BLaER1 (cell line): ENCODE measurements at regions not wholly inside any gene's neighbourhood (a gene's known extent, or its start where the extent isn't known, plus 50 kb on each side); places are given as distances from the start of the nearest gene placed in this dataset.

Experiments
- H3K27ac ChIP-seq: shearing (Covaris generic); formaldehyde crosslinking; 2 replicates; pipeline ENCODE4 v1.8.1; 2022
- H3K27me3 ChIP-seq: shearing (Covaris generic); formaldehyde crosslinking; 2 replicates; pipeline ENCODE4 v1.8.1; 2022
- H3K36me3 ChIP-seq: shearing (Covaris generic); formaldehyde crosslinking; 2 replicates; pipeline ENCODE4 v1.8.1; 2022
- H3K4me1 ChIP-seq: shearing (Covaris generic); formaldehyde crosslinking; 2 replicates; pipeline ENCODE4 v1.8.1; 2022
- H3K4me2 ChIP-seq: shearing (Covaris generic); formaldehyde crosslinking; 2 replicates; pipeline ENCODE4 v1.8.1; 2022
- H3K4me3 ChIP-seq: shearing (Covaris generic); formaldehyde crosslinking; 2 replicates; pipeline ENCODE4 v1.8.1; 2022
- H3K9ac ChIP-seq: shearing (Covaris generic); formaldehyde crosslinking; 2 replicates; pipeline ENCODE4 v1.8.1; 2022
- H3K9me3 ChIP-seq: shearing (Covaris generic); formaldehyde crosslinking; 2 replicates; pipeline ENCODE4 v1.8.1; 2022
- H4K20me1 ChIP-seq: shearing (Covaris generic); formaldehyde crosslinking; 2 replicates; pipeline ENCODE4 v1.8.1; 2022
- Cebpa-rat ChIP-seq: shearing (Covaris generic); IDR thresholded peaks from 2 replicates; pipeline ENCODE4 v1.8.1; 2022

- no peaks in the 10 kb centered on the region for H3K4me1 ChIP-seq
- H3K9ac ChIP-seq, result no peak overlapping the region
- H3K27me3 ChIP-seq, result no peaks in the 10 kb centered on the region
- no peaks in the 10 kb centered on the region for H4K20me1 ChIP-seq
- no peak for TF ChIP-seq Cebpa-rat
- no peak overlapping the region for H3K4me3 ChIP-seq
- no peak overlapping the region for H3K27ac ChIP-seq
- H3K4me2 ChIP-seq, result no peak overlapping the region
- H3K9me3 ChIP-seq, result peaks cover 87% of the 10 kb centered on the region
- H3K36me3 ChIP-seq, result peaks cover 59% of the 10 kb centered on the region
Measured at GRCh38 chr14:89600029-89600428, 183.0 kb upstream of the FOXN3 start.

GRCh38 chr14:89598548-89599186, 181.6 kb upstream of the FOXN3 start:
- Histone ChIP-seq H3K27me3 (no peaks in the 10 kb centered on the region), H3K9ac (no peak overlapping the region), H3K27ac (no peak overlapping the region), H4K20me1 (no peaks in the 10 kb centered on the region), H3K36me3 (peaks cover 67% of the 10 kb centered on the region), H3K4me2 (no peak overlapping the region), H3K4me3 (no peak overlapping the region), H3K9me3 (peaks cover 90% of the 10 kb centered on the region), H3K4me1 (no peaks in the 10 kb centered on the region)
- no peak for TF ChIP-seq Cebpa-rat

DNA sequence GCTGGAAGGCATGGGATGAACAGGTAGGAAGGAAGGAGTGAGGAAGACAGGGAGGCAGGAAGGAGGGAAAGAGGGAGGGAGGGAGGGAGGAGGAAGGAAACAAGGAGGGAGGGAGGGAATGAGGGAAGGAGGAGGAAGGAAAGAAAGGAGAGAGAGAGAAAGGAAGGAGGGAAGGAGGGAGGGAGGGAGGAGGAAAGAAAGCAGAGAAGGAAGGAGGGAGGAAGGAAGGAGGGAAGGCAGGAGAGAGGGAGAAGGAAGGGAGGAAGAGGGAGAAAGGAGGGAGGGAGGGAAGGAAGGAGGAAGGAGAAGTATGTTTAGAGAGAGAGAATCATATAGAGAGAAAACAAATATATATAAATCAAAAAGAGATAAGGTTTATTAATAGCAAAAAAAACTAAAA, 175.9 kb upstream of the FOXN3 start:
- Histone ChIP-seq H3K4me2 (no peak overlapping the region), H3K4me1 (peaks cover 15% of the 10 kb centered on the region), H4K20me1 (no peaks in the 10 kb centered on the region; the same call in 1 of the 2 replicates), H3K9me3 (peaks cover 74% of the 10 kb centered on the region), H3K4me3 (no peak overlapping the region), H3K27me3 (no peaks in the 10 kb centered on the region), H3K36me3 (peaks cover 39% of the 10 kb centered on the region), H3K9ac (no peak overlapping the region), H3K27ac (no peak overlapping the region)
- no peak for TF ChIP-seq Cebpa-rat

GRCh38 chr14:89589400-89590118, 172.5 kb upstream of the FOXN3 start:
- peaks cover 15% of the 10 kb centered on the region for H3K4me1 ChIP-seq
- H3K9me3 ChIP-seq, result peaks cover 64% of the 10 kb centered on the region
- H3K9ac ChIP-seq, result no peak overlapping the region
- H3K27me3 ChIP-seq, result no peaks in the 10 kb centered on the region
- no peak overlapping the region for H3K27ac ChIP-seq
- H4K20me1 ChIP-seq, result no peaks in the 10 kb centered on the region; the same call in 1 of the 2 replicates
- H3K36me3 ChIP-seq, result peaks cover 56% of the 10 kb centered on the region
- H3K4me3 ChIP-seq, result no peak overlapping the region
- no peak for TF ChIP-seq Cebpa-rat
- peak overlapping the region; percentile 60 for H3K4me2 ChIP-seq

- no peak overlapping the region; the same call in 1 of the 2 replicates for H3K4me2 ChIP-seq
- H3K9me3 ChIP-seq, result peaks cover 58% of the 10 kb centered on the region
- peaks cover 55% of the 10 kb centered on the region for H3K36me3 ChIP-seq
- no peak overlapping the region for H3K4me3 ChIP-seq
- TF ChIP-seq Cebpa-rat, result no peak
- H3K4me1 ChIP-seq, result peaks cover 15% of the 10 kb centered on the region
- no peaks in the 10 kb centered on the region; the same call in 1 of the 2 replicates for H4K20me1 ChIP-seq
- no peaks in the 10 kb centered on the region for H3K27me3 ChIP-seq
- H3K27ac ChIP-seq, result no peak overlapping the region
- H3K9ac ChIP-seq, result no peak overlapping the region
Measured at GRCh38 chr14:89588840-89589296, 171.8 kb upstream of the FOXN3 start.

DNA sequence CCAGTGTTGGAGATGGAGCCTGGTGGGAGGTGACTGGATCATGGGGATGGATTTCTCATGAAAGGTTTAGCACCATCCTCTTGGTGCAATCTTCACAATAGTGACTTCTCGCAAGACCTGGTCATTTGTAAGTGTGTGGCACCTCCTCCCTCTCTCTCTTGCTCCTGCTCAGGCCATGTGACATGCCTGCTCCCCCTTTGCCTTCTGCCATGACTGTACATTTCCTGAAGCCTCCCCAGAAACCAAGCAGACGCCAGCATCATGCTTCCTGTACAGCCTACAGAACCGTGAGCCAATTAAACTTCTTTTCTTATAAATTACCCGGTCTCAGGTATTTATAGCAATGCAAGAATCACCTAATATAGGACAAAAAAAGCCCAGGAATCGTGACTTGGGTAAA, 171.0 kb upstream of the FOXN3 start:
- Histone ChIP-seq H3K4me2 (no peak overlapping the region), H3K9ac (no peak overlapping the region), H3K36me3 (peaks cover 59% of the 10 kb centered on the region), H3K4me3 (no peak overlapping the region), H3K27me3 (no peaks in the 10 kb centered on the region), H3K27ac (no peak overlapping the region), H3K9me3 (peaks cover 50% of the 10 kb centered on the region), H4K20me1 (no peaks in the 10 kb centered on the region; the same call in 1 of the 2 replicates), H3K4me1 (peaks cover 15% of the 10 kb centered on the region)
- TF ChIP-seq Cebpa-rat, result no peak

DNA sequence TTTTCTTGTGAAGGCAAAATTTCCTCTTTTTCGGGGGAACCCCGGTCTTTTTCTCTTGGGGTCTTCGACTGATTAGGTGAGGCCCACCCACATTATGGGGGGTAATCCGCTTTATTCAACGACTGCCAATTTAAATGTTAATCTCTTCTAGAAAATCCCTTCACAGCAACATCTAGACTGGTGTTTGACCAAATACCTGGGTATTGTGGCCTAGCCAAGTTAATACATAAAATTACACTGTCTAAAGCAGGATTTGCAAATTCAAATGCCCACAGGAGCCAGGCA, 170.0 kb upstream of the FOXN3 start:
- Histone ChIP-seq H3K27me3 (no peaks in the 10 kb centered on the region), H3K27ac (no peak overlapping the region), H3K4me1 (peaks cover 15% of the 10 kb centered on the region), H3K36me3 (peaks cover 62% of the 10 kb centered on the region), H3K4me3 (no peak overlapping the region), H3K9me3 (peaks cover 43% of the 10 kb centered on the region), H3K4me2 (no peak overlapping the region), H4K20me1 (no peaks in the 10 kb centered on the region; the same call in 1 of the 2 replicates), H3K9ac (no peak overlapping the region)
- TF ChIP-seq Cebpa-rat, result no peak

DNA sequence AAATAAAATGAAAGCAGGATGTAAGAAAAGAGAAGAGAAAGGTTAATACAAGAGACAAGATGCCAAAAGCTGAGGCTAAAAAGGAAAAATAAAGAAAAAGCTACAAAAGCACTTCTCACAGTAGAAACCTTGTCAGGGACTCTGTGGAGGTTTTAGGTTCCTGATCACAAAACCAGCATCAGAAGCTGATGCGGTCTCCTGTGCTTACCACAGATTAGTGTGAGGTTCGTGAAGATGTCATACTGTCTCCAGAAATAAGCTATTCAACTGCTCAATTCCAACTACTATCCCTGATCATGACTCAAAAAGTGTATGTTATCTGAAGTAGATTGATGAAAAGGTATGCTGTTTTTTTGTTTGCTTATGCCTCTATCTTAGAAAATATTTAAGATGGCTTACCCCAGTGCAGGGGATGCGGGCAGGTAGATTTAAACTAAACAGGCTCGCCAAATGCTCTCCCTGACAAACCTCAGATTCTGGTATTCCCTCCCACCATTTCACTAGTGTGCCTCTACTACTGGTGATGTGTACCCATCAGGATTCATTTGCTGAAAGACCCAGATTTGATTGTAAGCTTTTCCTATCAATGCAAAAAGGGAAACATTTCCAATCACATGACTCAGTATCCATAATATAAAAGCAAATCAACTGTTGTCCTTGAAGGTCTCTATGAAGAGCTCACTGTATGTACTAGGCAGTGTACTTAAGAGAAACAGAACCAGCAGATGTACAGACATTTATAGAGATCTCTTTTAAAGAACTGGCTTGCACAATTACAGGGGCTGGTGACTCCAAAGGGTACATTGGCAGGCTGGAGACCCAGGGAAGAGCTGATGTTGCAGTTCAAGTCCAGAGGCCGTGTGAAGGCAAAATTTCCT, 169.5 kb upstream of the FOXN3 start:
- TF ChIP-seq Cebpa-rat, result no peak
- Histone ChIP-seq H3K4me3 (no peak overlapping the region), H3K9ac (no peak overlapping the region), H3K4me1 (peaks cover 15% of the 10 kb centered on the region), H4K20me1 (no peaks in the 10 kb centered on the region; the same call in 1 of the 2 replicates), H3K27me3 (no peaks in the 10 kb centered on the region), H3K9me3 (peaks cover 37% of the 10 kb centered on the region), H3K27ac (no peak overlapping the region), H3K4me2 (no peak overlapping the region), H3K36me3 (peaks cover 65% of the 10 kb centered on the region)

- no peak overlapping the region for H3K4me2 ChIP-seq
- H3K27ac ChIP-seq, result no peak overlapping the region
- peaks cover 7% of the 10 kb centered on the region; the same call in 1 of the 2 replicates for H3K9me3 ChIP-seq
- no peaks in the 10 kb centered on the region for H3K27me3 ChIP-seq
- no peaks in the 10 kb centered on the region for H3K4me1 ChIP-seq
- H3K9ac ChIP-seq, result no peak overlapping the region
- H3K4me3 ChIP-seq, result no peak overlapping the region
- no peak for TF ChIP-seq Cebpa-rat
- H3K36me3 ChIP-seq, result peaks cover 48% of the 10 kb centered on the region
- H4K20me1 ChIP-seq, result no peaks in the 10 kb centered on the region
Measured at GRCh38 chr14:89578156-89578555, 161.1 kb upstream of the FOXN3 start.
